GM23338 (cell line): ENCODE measurements at regions not wholly inside any gene's neighbourhood (a gene's known extent, or its start where the extent isn't known, plus 50 kb on each side); places are given as distances from the start of the nearest gene placed in this dataset.

Experiments used
- ATAC-seq: fragments of 200-7000 bp; cut with Tn5 transposase; 3 replicates; pipeline ENCODE4 v1.9.1; 2020
- DNase-seq: peaks from one replicate; pipeline ENCODE4 v3.0.0-alpha.2; 2015; ENCODE audit warnings: low spot score
- H2AFZ ChIP-seq: fragments of 200-600 bp; sonication (generic); 2 replicates; pipeline ENCODE4 v1.8.0; 2016; ENCODE audit warnings: antibody characterized with exemption, mild to moderate bottlenecking, moderate library complexity
- H3F3A ChIP-seq: fragments of 200-600 bp; sonication (generic); replicated peaks from 2 replicates; pipeline ENCODE4 v1.8.0; 2017; ENCODE audit warnings: antibody characterized with exemption, mixed run types, low read depth
- H3K27ac ChIP-seq: fragments of 200-600 bp; sonication (generic); 2 replicates; pipeline ENCODE4 v1.6.1; 2016; ENCODE audit warnings: low read depth
- H3K27me3 ChIP-seq: fragments of 200-600 bp; sonication (generic); 2 replicates; pipeline ENCODE4 v1.8.0; 2016; ENCODE audit warnings: mild to moderate bottlenecking, mixed run types, moderate library complexity; ENCODE audit not compliant: insufficient read depth
- H3K36me3 ChIP-seq: fragments of 200-600 bp; sonication (generic); 2 replicates; pipeline ENCODE4 v1.8.0; 2016; ENCODE audit warnings: mild to moderate bottlenecking; ENCODE audit not compliant: insufficient read depth
- H3K4me1 ChIP-seq: fragments of 200-600 bp; sonication (generic); 2 replicates; pipeline ENCODE4 v1.8.0; 2016; ENCODE audit warnings: mild to moderate bottlenecking, moderate library complexity; ENCODE audit not compliant: insufficient read depth
- H3K4me2 ChIP-seq: fragments of 200-600 bp; sonication (generic); 2 replicates; pipeline ENCODE4 v1.7.1; 2017; ENCODE audit warnings: mixed run types
- H3K4me3 ChIP-seq: fragments of 200-600 bp; sonication (generic); 2 replicates; pipeline ENCODE4 v1.6.1; 2016; ENCODE audit warnings: mixed run types
- H3K79me2 ChIP-seq: fragments of 200-600 bp; sonication (generic); replicated peaks from 2 replicates; pipeline ENCODE4 v1.8.0; 2017; ENCODE audit warnings: mild to moderate bottlenecking; ENCODE audit not compliant: insufficient read depth
- H3K9me2 ChIP-seq: fragments of 200-600 bp; sonication (generic); 2 replicates; pipeline ENCODE4 v1.8.0; 2017; ENCODE audit not compliant: insufficient read depth
- H4K20me1 ChIP-seq: fragments of 200-600 bp; sonication (generic); replicated peaks from 2 replicates; pipeline ENCODE4 v1.8.0; 2017; ENCODE audit warnings: mild to moderate bottlenecking; ENCODE audit not compliant: insufficient read depth
- H3K27ac Mint-ChIP-seq: 2 replicates; pipeline ENCODE4 v1.8.0; 2020; ENCODE audit warnings: inconsistent platforms, mild to moderate bottlenecking, moderate library complexity, mixed read lengths
- H3K27me3 Mint-ChIP-seq: 3 replicates; pipeline ENCODE4 v1.8.0; 2022; ENCODE audit warnings: low read depth, mild to moderate bottlenecking, moderate library complexity, mixed read lengths, inconsistent platforms; ENCODE audit not compliant: insufficient read depth, poor library complexity
- H3K36me3 Mint-ChIP-seq: 3 replicates; pipeline ENCODE4 v1.8.0; 2021; ENCODE audit warnings: low read depth, mild to moderate bottlenecking, inconsistent platforms, moderate library complexity, mixed read lengths
- H3K4me1 Mint-ChIP-seq: 3 replicates; pipeline ENCODE4 v1.8.0; 2020; ENCODE audit warnings: mild to moderate bottlenecking, inconsistent platforms, mixed read lengths
- H3K4me3 Mint-ChIP-seq: 3 replicates; pipeline ENCODE4 v1.8.0; 2021; ENCODE audit warnings: moderate library complexity, mild to moderate bottlenecking, inconsistent platforms, mixed read lengths
- H3K9me3 Mint-ChIP-seq: 3 replicates; pipeline ENCODE4 v1.8.0; 2020; ENCODE audit warnings: moderate library complexity, mild to moderate bottlenecking, inconsistent platforms, mixed read lengths
- CREB1 ChIP-seq: fragments of 250-450 bp; sonication (Bioruptor Pico); IDR thresholded peaks from 2 replicates; pipeline ENCODE4 v1.5.0; 2020; ENCODE audit warnings: low read depth, mild to moderate bottlenecking, moderate library complexity
- EZH2 ChIP-seq: fragments of 200-600 bp; sonication (generic); IDR thresholded peaks from one replicate; pipeline ENCODE4 v1.8.0; 2017; ENCODE audit warnings: antibody characterized with exemption, mild to moderate bottlenecking, low read depth; ENCODE audit not compliant: unreplicated experiment
- EZH2phosphoT487 ChIP-seq: fragments of 200-600 bp; sonication (generic); IDR thresholded peaks from one replicate; pipeline ENCODE4 v1.8.1; 2018; ENCODE audit warnings: antibody characterized with exemption; ENCODE audit not compliant: unreplicated experiment
- JUNB ChIP-seq: IDR thresholded peaks from one replicate; pipeline ENCODE4 v1.6.1; 2016; ENCODE audit warnings: antibody characterized with exemption; ENCODE audit not compliant: unreplicated experiment
- NANOG ChIP-seq: IDR thresholded peaks from 2 replicates; pipeline ENCODE4 v1.6.1; 2016; ENCODE audit warnings: antibody characterized with exemption, borderline replicate concordance
- POLR2AphosphoS5 ChIP-seq: IDR thresholded peaks from 2 replicates; pipeline ENCODE4 v1.6.1; 2016; ENCODE audit warnings: antibody characterized with exemption, low read depth
- STAT1 ChIP-seq: IDR thresholded peaks from one replicate; pipeline ENCODE4 v1.6.1; 2016; ENCODE audit warnings: antibody characterized with exemption; ENCODE audit not compliant: unreplicated experiment
- ZNF114 ChIP-seq: fragments of 250-450 bp; sonication (Bioruptor Pico); IDR thresholded peaks from 2 replicates; pipeline ENCODE4 v1.5.0; 2020; ENCODE audit warnings: mild to moderate bottlenecking, moderate library complexity
- ZNF331 ChIP-seq: fragments of 250-450 bp; sonication (Bioruptor Pico); IDR thresholded peaks from 2 replicates; pipeline ENCODE4 v1.5.0; 2020; ENCODE audit warnings: low read depth, mild to moderate bottlenecking, moderate library complexity
- TF ChIP-seq, protein P1 (sequence below), 2 experiments: fragments of 200-600 bp in 1 of 2; sonication (generic) in 1 of 2; conservative IDR thresholded peaks; 2 replicates each; pipeline versions ENCODE4 v1.5.1 to v1.6.1; 2016 to 2017; ENCODE audit warnings: antibody characterized with exemption in 2 of 2, low read depth in 2 of 2, mild to moderate bottlenecking in 2 of 2, moderate library complexity in 1 of 2
- TF ChIP-seq, protein P2 (sequence below): IDR thresholded peaks from one replicate; pipeline ENCODE4 v1.6.1; 2018; ENCODE audit warnings: antibody characterized with exemption; ENCODE audit not compliant: unreplicated experiment
- TF ChIP-seq, protein P3 (sequence below): fragments of 250-450 bp; sonication (Bioruptor Pico); IDR thresholded peaks from 2 replicates; pipeline ENCODE4 v1.5.0; 2020; ENCODE audit warnings: mild to moderate bottlenecking, moderate library complexity
- TF ChIP-seq, protein P4 (sequence below): IDR thresholded peaks from 2 replicates; pipeline ENCODE4 v1.6.1; 2016; ENCODE audit warnings: antibody characterized with exemption

DNA sequence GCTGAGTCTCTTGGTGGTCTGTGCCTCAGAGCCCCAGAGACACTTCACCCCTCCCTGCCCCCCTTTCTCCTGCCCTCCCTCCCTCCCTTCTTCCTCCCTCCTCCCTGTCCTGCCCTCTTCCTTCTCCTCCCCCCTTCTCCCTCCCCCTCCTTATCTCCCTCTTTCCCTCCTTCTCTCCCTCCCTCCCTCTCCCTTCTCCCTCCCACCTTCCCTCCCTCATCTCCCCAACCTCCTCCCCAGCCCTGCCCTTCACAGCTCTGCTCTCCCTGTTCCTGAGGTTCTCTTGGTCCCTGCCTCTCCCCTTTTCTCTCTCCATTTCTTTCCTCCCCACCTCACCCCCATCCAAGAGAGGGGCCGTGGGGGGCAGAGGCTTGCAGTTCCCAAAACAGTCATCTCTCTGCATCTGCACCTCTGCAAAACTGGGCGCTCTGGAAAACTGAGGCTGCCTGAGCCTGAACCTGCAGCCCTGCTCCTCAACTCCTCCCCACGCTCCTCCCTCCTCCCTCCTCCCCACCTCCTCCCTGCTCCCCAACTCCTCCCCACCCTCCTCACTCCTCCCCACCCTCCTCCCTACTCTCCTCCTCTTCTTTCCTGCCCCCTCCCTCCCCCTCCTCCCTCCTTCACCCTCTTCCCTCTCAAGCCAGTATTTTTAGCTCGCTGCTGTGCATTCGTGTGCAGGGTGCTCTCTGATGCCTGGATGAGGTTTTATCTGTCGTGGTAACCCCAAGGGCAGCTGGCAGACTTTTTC lies 219.1 kb downstream of the C9orf50 start:
- Histone ChIP-seq H3K4me3 (peak overlapping the region; percentile 45), H3K4me1 (peaks cover 5% of the 10 kb centered on the region; the same call in 1 of the 2 replicates), H3F3A (no peaks in the 10 kb centered on the region), H3K79me2 (no peaks in the 10 kb centered on the region), H2AFZ (0 out of 2 replicates have a peak overlapping the region, but pooled peaks have one; percentile 43), H3K9me2 (0 out of 2 replicates have a peak, but pooled peaks cover 1% of the 10 kb centered on the region), H4K20me1 (no peaks in the 10 kb centered on the region), H3K27me3 (peaks cover 7% of the 10 kb centered on the region; the same call in 1 of the 2 replicates), H3K36me3 (no peaks in the 10 kb centered on the region), H3K4me2 (peak overlapping the region; percentile 71), H3K27ac (no peak overlapping the region)
- peak; percentile 59 for DNase-seq
- H3K27ac Mint-ChIP-seq = no peak overlapping the region
- H3K36me3 Mint-ChIP-seq = no peaks in the 10 kb centered on the region
- ATAC-seq = peak; percentile 7
- H3K9me3 Mint-ChIP-seq = no peaks in the 10 kb centered on the region
- TF ChIP-seq NANOG = no peak
- TF ChIP-seq ZNF114 = no peak
- no peak for TF ChIP-seq ZNF331 (CRISPR knock-in tag)
- TF ChIP-seq EZH2phosphoT487 = no peak
- TF ChIP-seq, protein P1, sequence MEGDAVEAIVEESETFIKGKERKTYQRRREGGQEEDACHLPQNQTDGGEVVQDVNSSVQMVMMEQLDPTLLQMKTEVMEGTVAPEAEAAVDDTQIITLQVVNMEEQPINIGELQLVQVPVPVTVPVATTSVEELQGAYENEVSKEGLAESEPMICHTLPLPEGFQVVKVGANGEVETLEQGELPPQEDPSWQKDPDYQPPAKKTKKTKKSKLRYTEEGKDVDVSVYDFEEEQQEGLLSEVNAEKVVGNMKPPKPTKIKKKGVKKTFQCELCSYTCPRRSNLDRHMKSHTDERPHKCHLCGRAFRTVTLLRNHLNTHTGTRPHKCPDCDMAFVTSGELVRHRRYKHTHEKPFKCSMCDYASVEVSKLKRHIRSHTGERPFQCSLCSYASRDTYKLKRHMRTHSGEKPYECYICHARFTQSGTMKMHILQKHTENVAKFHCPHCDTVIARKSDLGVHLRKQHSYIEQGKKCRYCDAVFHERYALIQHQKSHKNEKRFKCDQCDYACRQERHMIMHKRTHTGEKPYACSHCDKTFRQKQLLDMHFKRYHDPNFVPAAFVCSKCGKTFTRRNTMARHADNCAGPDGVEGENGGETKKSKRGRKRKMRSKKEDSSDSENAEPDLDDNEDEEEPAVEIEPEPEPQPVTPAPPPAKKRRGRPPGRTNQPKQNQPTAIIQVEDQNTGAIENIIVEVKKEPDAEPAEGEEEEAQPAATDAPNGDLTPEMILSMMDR (conservative IDR thresholded peaks at IDR 0.05; ENCODE audit: low read depth in 2 of 2) = no peak
- TF ChIP-seq JUNB = no peak
- no peak for TF ChIP-seq CREB1
- no peak for TF ChIP-seq POLR2AphosphoS5
- TF ChIP-seq, protein P2, sequence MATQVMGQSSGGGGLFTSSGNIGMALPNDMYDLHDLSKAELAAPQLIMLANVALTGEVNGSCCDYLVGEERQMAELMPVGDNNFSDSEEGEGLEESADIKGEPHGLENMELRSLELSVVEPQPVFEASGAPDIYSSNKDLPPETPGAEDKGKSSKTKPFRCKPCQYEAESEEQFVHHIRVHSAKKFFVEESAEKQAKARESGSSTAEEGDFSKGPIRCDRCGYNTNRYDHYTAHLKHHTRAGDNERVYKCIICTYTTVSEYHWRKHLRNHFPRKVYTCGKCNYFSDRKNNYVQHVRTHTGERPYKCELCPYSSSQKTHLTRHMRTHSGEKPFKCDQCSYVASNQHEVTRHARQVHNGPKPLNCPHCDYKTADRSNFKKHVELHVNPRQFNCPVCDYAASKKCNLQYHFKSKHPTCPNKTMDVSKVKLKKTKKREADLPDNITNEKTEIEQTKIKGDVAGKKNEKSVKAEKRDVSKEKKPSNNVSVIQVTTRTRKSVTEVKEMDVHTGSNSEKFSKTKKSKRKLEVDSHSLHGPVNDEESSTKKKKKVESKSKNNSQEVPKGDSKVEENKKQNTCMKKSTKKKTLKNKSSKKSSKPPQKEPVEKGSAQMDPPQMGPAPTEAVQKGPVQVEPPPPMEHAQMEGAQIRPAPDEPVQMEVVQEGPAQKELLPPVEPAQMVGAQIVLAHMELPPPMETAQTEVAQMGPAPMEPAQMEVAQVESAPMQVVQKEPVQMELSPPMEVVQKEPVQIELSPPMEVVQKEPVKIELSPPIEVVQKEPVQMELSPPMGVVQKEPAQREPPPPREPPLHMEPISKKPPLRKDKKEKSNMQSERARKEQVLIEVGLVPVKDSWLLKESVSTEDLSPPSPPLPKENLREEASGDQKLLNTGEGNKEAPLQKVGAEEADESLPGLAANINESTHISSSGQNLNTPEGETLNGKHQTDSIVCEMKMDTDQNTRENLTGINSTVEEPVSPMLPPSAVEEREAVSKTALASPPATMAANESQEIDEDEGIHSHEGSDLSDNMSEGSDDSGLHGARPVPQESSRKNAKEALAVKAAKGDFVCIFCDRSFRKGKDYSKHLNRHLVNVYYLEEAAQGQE = no peak
- no peak for TF ChIP-seq STAT1
- TF ChIP-seq, protein P3, sequence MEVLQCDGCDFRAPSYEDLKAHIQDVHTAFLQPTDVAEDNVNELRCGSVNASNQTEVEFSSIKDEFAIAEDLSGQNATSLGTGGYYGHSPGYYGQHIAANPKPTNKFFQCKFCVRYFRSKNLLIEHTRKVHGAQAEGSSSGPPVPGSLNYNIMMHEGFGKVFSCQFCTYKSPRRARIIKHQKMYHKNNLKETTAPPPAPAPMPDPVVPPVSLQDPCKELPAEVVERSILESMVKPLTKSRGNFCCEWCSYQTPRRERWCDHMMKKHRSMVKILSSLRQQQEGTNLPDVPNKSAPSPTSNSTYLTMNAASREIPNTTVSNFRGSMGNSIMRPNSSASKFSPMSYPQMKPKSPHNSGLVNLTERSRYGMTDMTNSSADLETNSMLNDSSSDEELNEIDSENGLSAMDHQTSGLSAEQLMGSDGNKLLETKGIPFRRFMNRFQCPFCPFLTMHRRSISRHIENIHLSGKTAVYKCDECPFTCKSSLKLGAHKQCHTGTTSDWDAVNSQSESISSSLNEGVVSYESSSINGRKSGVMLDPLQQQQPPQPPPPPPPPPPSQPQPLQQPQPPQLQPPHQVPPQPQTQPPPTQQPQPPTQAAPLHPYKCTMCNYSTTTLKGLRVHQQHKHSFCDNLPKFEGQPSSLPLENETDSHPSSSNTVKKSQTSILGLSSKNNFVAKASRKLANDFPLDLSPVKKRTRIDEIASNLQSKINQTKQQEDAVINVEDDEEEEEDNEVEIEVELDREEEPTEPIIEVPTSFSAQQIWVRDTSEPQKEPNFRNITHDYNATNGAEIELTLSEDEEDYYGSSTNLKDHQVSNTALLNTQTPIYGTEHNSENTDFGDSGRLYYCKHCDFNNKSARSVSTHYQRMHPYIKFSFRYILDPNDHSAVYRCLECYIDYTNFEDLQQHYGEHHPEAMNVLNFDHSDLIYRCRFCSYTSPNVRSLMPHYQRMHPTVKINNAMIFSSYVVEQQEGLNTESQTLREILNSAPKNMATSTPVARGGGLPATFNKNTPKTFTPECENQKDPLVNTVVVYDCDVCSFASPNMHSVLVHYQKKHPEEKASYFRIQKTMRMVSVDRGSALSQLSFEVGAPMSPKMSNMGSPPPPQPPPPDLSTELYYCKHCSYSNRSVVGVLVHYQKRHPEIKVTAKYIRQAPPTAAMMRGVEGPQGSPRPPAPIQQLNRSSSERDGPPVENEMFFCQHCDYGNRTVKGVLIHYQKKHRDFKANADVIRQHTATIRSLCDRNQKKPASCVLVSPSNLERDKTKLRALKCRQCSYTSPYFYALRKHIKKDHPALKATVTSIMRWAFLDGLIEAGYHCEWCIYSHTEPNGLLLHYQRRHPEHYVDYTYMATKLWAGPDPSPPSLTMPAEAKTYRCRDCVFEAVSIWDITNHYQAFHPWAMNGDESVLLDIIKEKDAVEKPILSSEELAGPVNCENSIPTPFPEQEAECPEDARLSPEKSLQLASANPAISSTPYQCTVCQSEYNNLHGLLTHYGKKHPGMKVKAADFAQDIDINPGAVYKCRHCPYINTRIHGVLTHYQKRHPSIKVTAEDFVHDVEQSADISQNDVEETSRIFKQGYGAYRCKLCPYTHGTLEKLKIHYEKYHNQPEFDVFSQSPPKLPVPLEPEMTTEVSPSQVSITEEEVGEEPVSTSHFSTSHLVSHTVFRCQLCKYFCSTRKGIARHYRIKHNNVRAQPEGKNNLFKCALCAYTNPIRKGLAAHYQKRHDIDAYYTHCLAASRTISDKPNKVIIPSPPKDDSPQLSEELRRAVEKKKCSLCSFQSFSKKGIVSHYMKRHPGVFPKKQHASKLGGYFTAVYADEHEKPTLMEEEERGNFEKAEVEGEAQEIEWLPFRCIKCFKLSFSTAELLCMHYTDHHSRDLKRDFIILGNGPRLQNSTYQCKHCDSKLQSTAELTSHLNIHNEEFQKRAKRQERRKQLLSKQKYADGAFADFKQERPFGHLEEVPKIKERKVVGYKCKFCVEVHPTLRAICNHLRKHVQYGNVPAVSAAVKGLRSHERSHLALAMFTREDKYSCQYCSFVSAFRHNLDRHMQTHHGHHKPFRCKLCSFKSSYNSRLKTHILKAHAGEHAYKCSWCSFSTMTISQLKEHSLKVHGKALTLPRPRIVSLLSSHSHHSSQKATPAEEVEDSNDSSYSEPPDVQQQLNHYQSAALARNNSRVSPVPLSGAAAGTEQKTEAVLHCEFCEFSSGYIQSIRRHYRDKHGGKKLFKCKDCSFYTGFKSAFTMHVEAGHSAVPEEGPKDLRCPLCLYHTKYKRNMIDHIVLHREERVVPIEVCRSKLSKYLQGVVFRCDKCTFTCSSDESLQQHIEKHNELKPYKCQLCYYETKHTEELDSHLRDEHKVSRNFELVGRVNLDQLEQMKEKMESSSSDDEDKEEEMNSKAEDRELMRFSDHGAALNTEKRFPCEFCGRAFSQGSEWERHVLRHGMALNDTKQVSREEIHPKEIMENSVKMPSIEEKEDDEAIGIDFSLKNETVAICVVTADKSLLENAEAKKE = no peak
- TF ChIP-seq EZH2 = no peak
- TF ChIP-seq, protein P4, sequence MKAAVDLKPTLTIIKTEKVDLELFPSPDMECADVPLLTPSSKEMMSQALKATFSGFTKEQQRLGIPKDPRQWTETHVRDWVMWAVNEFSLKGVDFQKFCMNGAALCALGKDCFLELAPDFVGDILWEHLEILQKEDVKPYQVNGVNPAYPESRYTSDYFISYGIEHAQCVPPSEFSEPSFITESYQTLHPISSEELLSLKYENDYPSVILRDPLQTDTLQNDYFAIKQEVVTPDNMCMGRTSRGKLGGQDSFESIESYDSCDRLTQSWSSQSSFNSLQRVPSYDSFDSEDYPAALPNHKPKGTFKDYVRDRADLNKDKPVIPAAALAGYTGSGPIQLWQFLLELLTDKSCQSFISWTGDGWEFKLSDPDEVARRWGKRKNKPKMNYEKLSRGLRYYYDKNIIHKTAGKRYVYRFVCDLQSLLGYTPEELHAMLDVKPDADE = no peak
- peaks cover 42% of the 10 kb centered on the region for H3K4me1 Mint-ChIP-seq
- peak overlapping the region; percentile 59; the same call in 1 of the 3 replicates for H3K4me3 Mint-ChIP-seq
- peaks cover 20% of the 10 kb centered on the region for H3K27me3 Mint-ChIP-seq
